ENCODE measurements at regions not wholly inside any gene's neighbourhood (a gene's known extent, or its start where the extent isn't known, plus 50 kb on each side); places are given as distances from the start of the nearest gene placed in this dataset.

- no peaks in the 10 kb centered on the region for H3K9me3 ChIP-seq
- DNase-seq = no peak
- H3K36me3 ChIP-seq = no peaks in the 10 kb centered on the region
- no peak for TF ChIP-seq POLR2AphosphoS5 (IDR thresholded peaks at IDR 0.05)
- intact Hi-C loops (cut with DNase I) = no loop called here
- H3K27ac ChIP-seq = no peak overlapping the region
- H3K27me3 ChIP-seq = no peaks in the 10 kb centered on the region
- H3K4me3 ChIP-seq = no peak overlapping the region
- H3K4me1 ChIP-seq = no peaks in the 10 kb centered on the region
These were observed 178.7 kb downstream of the MRPL39 start for GRCh38 chr21:25428537-25428936.

- intact Hi-C loops (cut with DNase I) = no loop called here
- WGBS, 2 donors = 82 to 86% methylated on average over 5 of the region's 5 CpGs
- TF ChIP-seq, protein P1, sequence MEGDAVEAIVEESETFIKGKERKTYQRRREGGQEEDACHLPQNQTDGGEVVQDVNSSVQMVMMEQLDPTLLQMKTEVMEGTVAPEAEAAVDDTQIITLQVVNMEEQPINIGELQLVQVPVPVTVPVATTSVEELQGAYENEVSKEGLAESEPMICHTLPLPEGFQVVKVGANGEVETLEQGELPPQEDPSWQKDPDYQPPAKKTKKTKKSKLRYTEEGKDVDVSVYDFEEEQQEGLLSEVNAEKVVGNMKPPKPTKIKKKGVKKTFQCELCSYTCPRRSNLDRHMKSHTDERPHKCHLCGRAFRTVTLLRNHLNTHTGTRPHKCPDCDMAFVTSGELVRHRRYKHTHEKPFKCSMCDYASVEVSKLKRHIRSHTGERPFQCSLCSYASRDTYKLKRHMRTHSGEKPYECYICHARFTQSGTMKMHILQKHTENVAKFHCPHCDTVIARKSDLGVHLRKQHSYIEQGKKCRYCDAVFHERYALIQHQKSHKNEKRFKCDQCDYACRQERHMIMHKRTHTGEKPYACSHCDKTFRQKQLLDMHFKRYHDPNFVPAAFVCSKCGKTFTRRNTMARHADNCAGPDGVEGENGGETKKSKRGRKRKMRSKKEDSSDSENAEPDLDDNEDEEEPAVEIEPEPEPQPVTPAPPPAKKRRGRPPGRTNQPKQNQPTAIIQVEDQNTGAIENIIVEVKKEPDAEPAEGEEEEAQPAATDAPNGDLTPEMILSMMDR (IDR thresholded peaks at IDR 0.05) = no peak
- Histone ChIP-seq H3K4me3 (no peak overlapping the region), H3K4me1 (no peaks in the 10 kb centered on the region), H3K36me3 (no peaks in the 10 kb centered on the region), H3K9me3 (no peaks in the 10 kb centered on the region), H3K27me3 (no peaks in the 10 kb centered on the region), H3K27ac (no peak overlapping the region)
- DNase-seq = no peak
These were observed 179.5 kb downstream of the MRPL39 start for GRCh38 chr21:25427828-25428227.

- WGBS, 2 donors = 83 to 85% methylated on average over 4 of the region's 4 CpGs
- no peak for DNase-seq
- Histone ChIP-seq H3K9me3 (no peaks in the 10 kb centered on the region), H3K27me3 (no peaks in the 10 kb centered on the region), H3K36me3 (no peaks in the 10 kb centered on the region), H3K4me1 (no peaks in the 10 kb centered on the region), H3K27ac (no peak overlapping the region), H3K4me3 (no peak overlapping the region)
- TF ChIP-seq POLR2A (IDR thresholded peaks at IDR 0.05) (no peak), POLR2AphosphoS5 (IDR thresholded peaks at IDR 0.05) (no peak), EP300 (IDR thresholded peaks at IDR 0.05) (no peak)
- TF ChIP-seq, protein P1 (IDR thresholded peaks at IDR 0.05) = no peak
- intact Hi-C loops (cut with DNase I) = no loop called here
These were observed 180.7 kb downstream of the MRPL39 start for GRCh38 chr21:25426580-25426979.

DNA sequence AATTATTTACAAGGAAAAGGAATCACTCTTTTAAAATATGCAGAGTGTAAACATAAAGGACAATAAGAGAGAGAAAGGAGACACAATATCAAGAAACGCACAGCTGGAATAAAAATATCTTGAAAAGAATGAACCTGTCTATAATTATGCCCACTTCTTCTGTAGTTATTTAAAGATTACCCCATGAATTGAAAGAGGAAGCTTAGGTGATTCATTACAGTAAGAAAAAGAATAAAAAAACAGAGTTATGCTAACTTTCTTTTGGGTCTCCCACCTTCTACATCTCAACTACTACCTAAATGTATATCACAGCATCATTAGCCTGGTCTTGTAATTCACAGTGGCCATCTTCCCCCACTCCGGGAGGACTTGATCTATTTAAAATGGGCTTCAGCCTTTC, 182.1 kb downstream of the MRPL39 start:
- Histone ChIP-seq H3K9me3 (no peaks in the 10 kb centered on the region), H3K27me3 (no peaks in the 10 kb centered on the region), H3K27ac (no peak overlapping the region), H3K4me3 (no peak overlapping the region), H3K36me3 (no peaks in the 10 kb centered on the region), H3K4me1 (no peaks in the 10 kb centered on the region)
- 74 to 78% methylated on average over 2 of the region's 2 CpGs for WGBS, 2 donors
- TF ChIP-seq POLR2AphosphoS5 (IDR thresholded peaks at IDR 0.05) (no peak), EP300 (IDR thresholded peaks at IDR 0.05) (no peak), POLR2A (IDR thresholded peaks at IDR 0.05) (no peak)
- TF ChIP-seq, protein P1 (IDR thresholded peaks at IDR 0.05) = no peak
- intact Hi-C loops (cut with DNase I) = no loop called here
- no peak for DNase-seq

DNA sequence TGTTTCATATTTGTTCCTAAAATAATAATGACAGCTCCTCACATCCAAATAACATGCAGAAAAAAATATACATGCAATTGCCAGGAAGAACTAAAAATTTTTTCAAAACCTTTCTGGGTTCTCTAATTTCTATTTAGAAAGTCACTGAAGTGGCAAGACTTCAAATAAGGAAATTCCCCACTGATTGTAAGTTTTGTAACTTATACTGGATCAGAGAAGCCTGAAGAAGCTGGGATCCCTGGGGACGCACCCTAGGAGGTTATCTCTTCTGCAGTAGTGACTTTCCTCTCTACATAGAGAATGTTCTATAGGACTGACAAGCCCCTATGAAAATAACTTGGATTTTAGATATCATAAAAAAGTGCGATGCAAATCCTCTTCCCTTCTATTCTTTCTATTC, 182.6 kb downstream of the MRPL39 start:
- Histone ChIP-seq H3K4me1 (no peaks in the 10 kb centered on the region), H3K9me3 (no peaks in the 10 kb centered on the region), H3K27me3 (no peaks in the 10 kb centered on the region), H3K4me3 (no peak overlapping the region), H3K36me3 (no peaks in the 10 kb centered on the region), H3K27ac (no peak overlapping the region)
- TF ChIP-seq, protein P1 (IDR thresholded peaks at IDR 0.05) = no peak
- TF ChIP-seq POLR2A (IDR thresholded peaks at IDR 0.05) (no peak), POLR2AphosphoS5 (IDR thresholded peaks at IDR 0.05) (no peak), EP300 (IDR thresholded peaks at IDR 0.05) (no peak)
- no peak for DNase-seq
- WGBS, 2 donors = 68 to 78% methylated on average over 2 of the region's 2 CpGs
- intact Hi-C loops (cut with DNase I) = no loop called here
